MM.1S (cell line): ENCODE measurements at regions not wholly inside any gene's neighbourhood (a gene's known extent, or its start where the extent isn't known, plus 50 kb on each side); places are given as distances from the start of the nearest gene placed in this dataset.

Source experiments
- DNase-seq: peaks from one replicate; pipeline ENCODE4 v3.0.0-alpha.2; 2015
- H2AFZ ChIP-seq: fragments of 300-600 bp; sonication (generic); 2 replicates; pipeline ENCODE4 v1.6.0; 2016; ENCODE audit warnings: antibody characterized with exemption, low read length
- H3F3A ChIP-seq: fragments of 300-600 bp; sonication (generic); 2 replicates; pipeline ENCODE4 v1.6.1; 2016; ENCODE audit warnings: mild to moderate bottlenecking, antibody characterized with exemption, low read length, moderate library complexity, mixed read lengths; ENCODE audit not compliant: insufficient read depth
- H3K27ac ChIP-seq: fragments of 300-600 bp; sonication (generic); 2 replicates; pipeline ENCODE4 v1.5.1; 2016; ENCODE audit warnings: mild to moderate bottlenecking, low read length
- H3K27me3 ChIP-seq: fragments of 300-600 bp; sonication (generic); replicated peaks from 2 replicates; pipeline ENCODE4 v1.6.0; 2016; ENCODE audit warnings: low read length; ENCODE audit not compliant: insufficient read depth
- H3K36me3 ChIP-seq: fragments of 300-600 bp; sonication (generic); replicated peaks from 2 replicates; pipeline ENCODE4 v1.6.1; 2016; ENCODE audit warnings: mild to moderate bottlenecking, low read length, mixed read lengths; ENCODE audit not compliant: insufficient read depth
- H3K4me1 ChIP-seq: fragments of 300-600 bp; sonication (generic); 2 replicates; pipeline ENCODE4 v1.6.1; 2016; ENCODE audit warnings: low read length, mixed read lengths
- H3K4me2 ChIP-seq: fragments of 300-600 bp; sonication (generic); 2 replicates; pipeline ENCODE4 v1.6.0; 2016; ENCODE audit warnings: low read depth, low read length
- H3K4me3 ChIP-seq: fragments of 300-600 bp; sonication (generic); 2 replicates; pipeline ENCODE4 v1.5.1; 2016; ENCODE audit warnings: low read length, mixed read lengths
- H3K79me2 ChIP-seq: fragments of 300-600 bp; sonication (generic); 2 replicates; pipeline ENCODE4 v1.6.1; 2016; ENCODE audit warnings: mixed run types, low read length, mixed read lengths
- H3K9ac ChIP-seq: fragments of 300-600 bp; sonication (generic); 2 replicates; pipeline ENCODE4 v1.6.1; 2016; ENCODE audit warnings: low read length, mixed read lengths
- H3K9me2 ChIP-seq: fragments of 300-600 bp; sonication (generic); replicated peaks from 2 replicates; pipeline ENCODE4 v1.6.1; 2016; ENCODE audit warnings: mild to moderate bottlenecking, low read length, mixed read lengths; ENCODE audit not compliant: insufficient read depth
- H3K9me3 ChIP-seq: fragments of 300-600 bp; sonication (generic); replicated peaks from 2 replicates; pipeline ENCODE4 v1.6.1; 2016; ENCODE audit warnings: mild to moderate bottlenecking, low read length, mixed read lengths; ENCODE audit not compliant: insufficient read depth
- H4K20me1 ChIP-seq: fragments of 300-600 bp; sonication (generic); 2 replicates; pipeline ENCODE4 v1.6.1; 2016; ENCODE audit warnings: mild to moderate bottlenecking, low read length, moderate library complexity, mixed read lengths; ENCODE audit not compliant: insufficient read depth
- CTCF ChIP-seq: fragments of 300-600 bp; sonication (generic); IDR thresholded peaks from 2 replicates; pipeline ENCODE4 v1.5.1; 2016; ENCODE audit warnings: antibody characterized with exemption, low read length, mixed read lengths
- EZH2 ChIP-seq: fragments of 300-600 bp; sonication (generic); optimal IDR thresholded peaks from 2 replicates; pipeline ENCODE3; 2017; ENCODE audit warnings: low read depth, mild to moderate bottlenecking, antibody characterized with exemption, low read length, mixed read lengths
- EZH2phosphoT487 ChIP-seq: fragments of 300-600 bp; sonication (generic); IDR thresholded peaks from 2 replicates; pipeline ENCODE4 v1.6.1; 2018; ENCODE audit warnings: antibody characterized with exemption, low read length

DNA sequence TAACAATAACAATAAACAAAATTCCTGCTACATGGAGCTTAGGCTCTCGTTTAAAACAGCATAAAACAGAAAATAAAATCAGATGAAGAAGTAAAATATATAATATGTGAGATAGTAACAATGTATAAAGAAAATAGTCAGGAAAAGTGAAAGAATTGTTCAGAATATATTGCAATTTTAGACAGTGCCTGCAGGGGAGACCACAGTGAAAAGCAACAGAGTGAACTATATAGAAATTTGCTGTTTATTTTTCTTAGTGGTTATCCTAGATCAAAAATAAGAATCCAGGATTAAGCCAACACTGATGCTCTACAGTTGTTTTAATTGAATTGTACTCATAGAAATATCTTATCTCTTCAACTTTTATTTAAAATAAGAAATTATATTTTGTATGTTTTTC lies 1639.0 kb upstream of the B3GALT2 start:
- H3K4me3 ChIP-seq, result no peak overlapping the region
- no peak for DNase-seq
- no peak overlapping the region for H3K4me2 ChIP-seq
- no peaks in the 10 kb centered on the region for H3K27me3 ChIP-seq
- TF ChIP-seq EZH2phosphoT487 (no peak), CTCF (peak; percentile 24)
- no peak overlapping the region for H2AFZ ChIP-seq
- peaks cover 9% of the 10 kb centered on the region; the same call in 1 of the 2 replicates for H3F3A ChIP-seq
- H3K9me2 ChIP-seq, result no peaks in the 10 kb centered on the region
- no peaks in the 10 kb centered on the region for H3K9me3 ChIP-seq
- H3K9ac ChIP-seq, result no peak overlapping the region
- H3K4me1 ChIP-seq, result peaks cover 23% of the 10 kb centered on the region
- H4K20me1 ChIP-seq, result no peaks in the 10 kb centered on the region
- H3K79me2 ChIP-seq, result no peaks in the 10 kb centered on the region
- no peaks in the 10 kb centered on the region; the same call in 1 of the 2 replicates for H3K36me3 ChIP-seq
- no peak overlapping the region for H3K27ac ChIP-seq

DNA sequence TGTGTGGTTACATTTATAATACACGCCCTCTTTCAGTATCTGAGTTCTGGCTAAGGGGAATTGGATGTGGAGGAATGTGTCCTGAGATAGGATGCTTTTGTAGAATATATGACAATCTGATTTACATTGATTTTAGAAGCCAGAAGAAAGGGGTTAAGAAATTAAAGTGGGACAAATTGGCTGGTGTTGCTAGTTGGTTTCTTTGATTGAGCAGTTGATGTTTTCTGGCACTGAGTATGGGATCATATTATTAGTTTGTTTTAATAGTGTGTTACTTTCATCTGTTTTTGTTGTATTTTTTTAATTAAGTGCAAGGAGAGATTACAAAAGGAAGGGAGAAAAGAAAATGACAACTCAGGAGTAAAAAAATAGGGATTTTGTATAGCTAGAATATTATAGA lies 1634.7 kb upstream of the B3GALT2 start:
- no peak for DNase-seq
- Histone ChIP-seq H3K9me3 (no peaks in the 10 kb centered on the region), H3K4me3 (no peak overlapping the region), H3K9ac (no peak overlapping the region), H4K20me1 (no peaks in the 10 kb centered on the region), H3K79me2 (no peaks in the 10 kb centered on the region), H3K36me3 (no peaks in the 10 kb centered on the region), H3K27ac (no peak overlapping the region), H3F3A (no peaks in the 10 kb centered on the region), H3K4me1 (peaks cover 4% of the 10 kb centered on the region; the same call in 1 of the 2 replicates), H3K9me2 (no peaks in the 10 kb centered on the region), H3K27me3 (no peaks in the 10 kb centered on the region), H2AFZ (no peak overlapping the region), H3K4me2 (no peak overlapping the region)
- TF ChIP-seq CTCF, result no peak
- TF ChIP-seq EZH2phosphoT487, result no peak
- TF ChIP-seq EZH2, result no peak

DNA sequence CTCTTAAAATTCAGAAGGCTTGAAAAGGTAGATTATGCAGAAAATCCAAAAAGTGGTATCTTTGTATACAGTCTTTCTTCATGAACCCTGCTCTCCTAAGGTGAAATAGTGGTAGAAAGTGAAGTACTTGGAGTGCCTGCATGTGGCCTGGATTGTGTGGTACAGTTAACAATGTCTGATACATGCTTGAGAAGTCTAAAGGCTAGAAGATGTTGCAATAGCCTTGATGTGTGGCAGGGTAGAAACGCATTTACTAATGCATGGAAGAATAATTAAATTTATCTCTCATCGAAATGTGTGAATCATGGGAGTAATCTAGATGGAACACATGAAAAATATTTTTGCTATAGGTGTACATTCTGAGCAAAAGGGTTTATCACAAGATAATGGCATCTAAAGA lies 1632.3 kb upstream of the B3GALT2 start:
- Histone ChIP-seq H3K36me3 (no peaks in the 10 kb centered on the region), H3K9ac (no peak overlapping the region), H3K79me2 (no peaks in the 10 kb centered on the region), H3F3A (no peaks in the 10 kb centered on the region), H3K4me2 (no peak overlapping the region), H3K9me2 (no peaks in the 10 kb centered on the region), H3K27me3 (no peaks in the 10 kb centered on the region), H3K4me3 (no peak overlapping the region), H3K9me3 (no peaks in the 10 kb centered on the region), H4K20me1 (no peaks in the 10 kb centered on the region), H3K4me1 (peaks cover 4% of the 10 kb centered on the region; the same call in 1 of the 2 replicates), H2AFZ (no peak overlapping the region), H3K27ac (no peak overlapping the region)
- no peak for TF ChIP-seq CTCF
- TF ChIP-seq EZH2phosphoT487, result no peak
- no peak for TF ChIP-seq EZH2
- no peak for DNase-seq
